Astrocyte of the spinal cord (primary cell): ENCODE measurements at regions not wholly inside any gene's neighbourhood (a gene's known extent, or its start where the extent isn't known, plus 50 kb on each side); places are given as distances from the start of the nearest gene placed in this dataset.

Source experiments
- DNase-seq: peaks from one replicate; pipeline ENCODE4 v3.0.0; 2011; ENCODE audit warnings: low read depth, low spot score
- H3K4me3 ChIP-seq: 2 replicates; pipeline ENCODE4 v1.5.1; 2011; ENCODE audit warnings: low read depth, mild to moderate bottlenecking, low read length, moderate library complexity
- in situ Hi-C: cut with HindIII; loops from 2 replicates; pipeline ENCODE4 v1.10.0; 2017; ENCODE audit warnings: low sequenced_read_pairs
- TF ChIP-seq, protein P1 (sequence below): IDR thresholded peaks from 2 replicates; pipeline ENCODE4 v1.5.1; 2012; ENCODE audit warnings: low read depth, mild to moderate bottlenecking, low read length, inconsistent platforms

DNA sequence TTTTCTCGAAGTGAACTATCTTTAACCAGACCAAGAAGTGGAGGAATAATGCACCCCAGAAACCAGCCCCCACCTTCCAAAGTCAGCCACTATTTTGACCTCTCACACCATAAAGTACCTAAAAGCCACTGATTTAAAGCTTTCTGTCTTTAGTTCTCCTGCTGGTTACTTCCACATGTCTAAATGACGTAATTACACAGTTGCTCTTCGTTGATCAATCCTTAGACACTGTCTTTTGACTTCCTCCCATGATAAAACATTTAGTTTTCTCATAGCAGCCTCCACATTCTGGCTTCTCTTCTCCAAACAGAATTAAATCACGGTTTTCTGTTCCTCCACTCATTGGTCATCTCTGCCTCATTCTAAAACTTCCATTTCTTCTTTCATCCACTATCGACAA is 294.4 kb upstream of the N4BP1 start:
- DNase-seq = no peak
- TF ChIP-seq, protein P1, sequence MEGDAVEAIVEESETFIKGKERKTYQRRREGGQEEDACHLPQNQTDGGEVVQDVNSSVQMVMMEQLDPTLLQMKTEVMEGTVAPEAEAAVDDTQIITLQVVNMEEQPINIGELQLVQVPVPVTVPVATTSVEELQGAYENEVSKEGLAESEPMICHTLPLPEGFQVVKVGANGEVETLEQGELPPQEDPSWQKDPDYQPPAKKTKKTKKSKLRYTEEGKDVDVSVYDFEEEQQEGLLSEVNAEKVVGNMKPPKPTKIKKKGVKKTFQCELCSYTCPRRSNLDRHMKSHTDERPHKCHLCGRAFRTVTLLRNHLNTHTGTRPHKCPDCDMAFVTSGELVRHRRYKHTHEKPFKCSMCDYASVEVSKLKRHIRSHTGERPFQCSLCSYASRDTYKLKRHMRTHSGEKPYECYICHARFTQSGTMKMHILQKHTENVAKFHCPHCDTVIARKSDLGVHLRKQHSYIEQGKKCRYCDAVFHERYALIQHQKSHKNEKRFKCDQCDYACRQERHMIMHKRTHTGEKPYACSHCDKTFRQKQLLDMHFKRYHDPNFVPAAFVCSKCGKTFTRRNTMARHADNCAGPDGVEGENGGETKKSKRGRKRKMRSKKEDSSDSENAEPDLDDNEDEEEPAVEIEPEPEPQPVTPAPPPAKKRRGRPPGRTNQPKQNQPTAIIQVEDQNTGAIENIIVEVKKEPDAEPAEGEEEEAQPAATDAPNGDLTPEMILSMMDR = no peak
- in situ Hi-C loops = no loop called here
- no peak overlapping the region for H3K4me3 ChIP-seq

DNA sequence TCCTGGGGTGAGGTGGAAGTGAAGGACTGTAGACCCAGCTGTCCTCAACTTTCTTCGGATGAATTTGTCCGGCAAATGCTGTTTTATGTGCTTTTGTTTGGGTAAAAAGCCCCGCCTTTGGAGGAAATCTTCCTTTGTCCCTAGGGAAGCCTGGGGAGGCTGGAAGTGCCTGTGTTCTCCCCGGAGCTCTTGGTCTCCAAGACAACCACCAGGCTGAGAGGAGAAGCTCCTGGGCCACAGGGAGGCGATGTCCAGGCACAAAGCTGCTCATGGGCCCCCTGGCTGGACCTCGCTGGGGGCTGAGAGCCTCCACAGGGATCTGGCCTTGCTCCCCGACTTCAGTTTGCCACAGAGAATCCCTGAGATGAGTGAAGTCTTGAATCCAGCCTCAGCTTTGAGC is 293.1 kb upstream of the N4BP1 start:
- no peak overlapping the region for H3K4me3 ChIP-seq
- DNase-seq = no peak
- TF ChIP-seq, protein P1 = no peak
- in situ Hi-C loops = no loop called here

DNA sequence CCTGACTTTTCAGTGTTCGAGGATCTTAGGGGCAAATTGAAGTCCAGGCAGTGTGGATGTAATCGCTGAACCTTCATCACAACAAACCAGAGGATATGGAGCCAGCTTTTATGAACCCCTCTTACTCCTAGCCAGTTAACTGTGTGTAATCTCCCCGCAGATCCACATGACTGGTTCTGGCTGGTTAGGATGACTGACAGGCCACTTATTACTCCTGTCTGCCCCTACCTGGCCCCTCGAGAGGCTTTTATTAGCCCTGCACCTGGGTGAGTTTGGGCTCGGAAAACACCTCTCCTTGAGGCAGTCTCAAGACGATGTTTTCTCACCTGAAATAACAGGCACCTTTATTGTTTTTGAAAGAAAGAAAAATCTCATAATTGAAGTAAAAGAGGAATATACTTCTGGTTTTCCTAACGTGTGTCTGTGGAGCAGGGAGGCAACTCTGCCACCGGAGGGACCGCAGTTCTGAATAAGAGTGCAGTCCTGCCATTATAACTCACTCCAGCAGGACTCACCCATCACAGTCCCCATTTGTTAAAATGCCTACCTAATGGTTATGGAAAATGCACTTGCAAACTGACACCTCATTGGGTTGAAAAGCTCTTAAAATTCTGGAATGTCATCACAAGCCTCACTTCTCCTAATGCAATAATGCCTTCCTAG is 291.9 kb upstream of the N4BP1 start:
- in situ Hi-C loops = no loop called here
- TF ChIP-seq, protein P1 = no peak
- no peak for DNase-seq
- H3K4me3 ChIP-seq = no peak overlapping the region

DNA sequence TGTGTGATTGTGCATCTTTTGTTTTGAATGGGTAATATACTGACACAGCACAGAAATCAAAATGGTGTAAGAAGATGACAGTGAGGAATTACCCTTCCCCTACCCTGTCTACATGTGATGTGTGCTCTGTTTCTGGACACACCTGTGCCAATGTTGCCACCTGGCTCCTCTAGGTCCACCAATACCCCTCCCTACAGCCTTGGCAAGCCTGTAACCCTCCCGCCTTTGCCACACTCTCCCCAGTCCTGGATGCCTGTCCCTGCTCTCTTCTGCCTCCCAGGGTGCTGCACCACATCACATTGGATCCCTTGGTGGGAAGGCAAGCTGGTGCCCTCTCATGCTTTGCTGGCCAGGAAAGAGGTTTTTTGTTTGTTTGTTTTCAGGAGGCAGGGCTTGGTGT is 289.5 kb upstream of the N4BP1 start:
- no peak for DNase-seq
- no peak overlapping the region for H3K4me3 ChIP-seq
- in situ Hi-C loops = no loop called here
- TF ChIP-seq, protein P1 = no peak

DNA sequence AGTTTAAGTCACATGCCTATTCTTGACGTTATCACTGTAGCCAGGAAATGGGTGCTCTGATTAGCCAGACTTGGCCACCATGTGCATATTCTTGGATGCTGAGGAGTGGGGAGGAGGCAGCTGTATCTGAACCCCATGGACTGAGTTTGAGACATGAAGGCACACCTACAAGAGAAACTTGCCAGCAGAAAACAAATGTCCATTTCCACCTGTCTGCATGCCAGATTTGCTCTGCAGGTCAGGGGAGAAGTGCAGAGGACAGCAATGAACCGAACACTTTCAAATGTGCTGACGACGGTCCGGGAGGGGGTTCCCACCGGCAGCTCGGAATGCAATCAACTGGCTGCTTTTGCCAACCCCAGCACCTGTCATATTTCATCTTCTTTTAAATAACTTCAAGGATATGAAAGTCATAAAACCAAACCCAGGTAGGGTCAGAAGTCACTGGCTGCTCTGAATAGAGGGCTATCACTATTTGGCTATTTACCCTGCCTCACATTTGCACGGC is 287.8 kb upstream of the N4BP1 start:
- TF ChIP-seq, protein P1 = no peak
- in situ Hi-C loops = no loop called here
- no peak for DNase-seq

DNA sequence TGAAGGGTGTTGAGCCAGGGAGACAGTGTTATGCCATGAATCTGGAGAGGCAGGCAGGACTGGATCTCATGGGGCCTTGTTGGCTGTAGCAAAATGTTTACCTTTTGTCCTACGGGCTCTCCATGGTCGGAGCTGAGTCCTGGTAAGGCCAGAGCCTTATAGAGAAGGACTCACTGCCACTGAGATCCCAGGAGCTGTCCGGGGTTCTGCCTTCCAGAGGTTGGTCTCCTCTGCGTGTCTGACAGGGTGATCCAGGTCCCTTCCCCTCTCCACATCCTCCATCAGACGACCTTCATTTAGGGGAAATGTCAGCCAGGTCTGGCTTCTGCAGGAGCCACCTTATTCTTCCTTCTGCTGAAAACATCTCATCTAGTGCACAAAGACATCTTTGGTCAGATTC is 285.2 kb upstream of the N4BP1 start:
- no peak overlapping the region for H3K4me3 ChIP-seq
- in situ Hi-C loops = no loop called here
- DNase-seq = no peak
- TF ChIP-seq, protein P1 = no peak

More for the DNA sequence above, 287.8 kb upstream of the N4BP1 start:
- no peak overlapping the region for H3K4me3 ChIP-seq
